HG02973 (cell line): ENCODE measurements at regions not wholly inside any gene's neighbourhood (a gene's known extent, or its start where the extent isn't known, plus 50 kb on each side); places are given as distances from the start of the nearest gene placed in this dataset.
"Not testable (repeated sequence)": the region's sequence is repeated elsewhere in the genome, so short reads cannot be mapped to it uniquely, and the experiment has no call there.

Experiments used
- ATAC-seq: cut with Tn5 transposase; IDR thresholded peaks from one replicate; pipeline ENCODE4 v1.9.1; 2021; ENCODE audit warnings: moderate library complexity; ENCODE audit not compliant: unreplicated experiment

- ATAC-seq, result no peak
Measured at GRCh38 chr12:61525331-61525730, 734.9 kb upstream of the USP15 start.

- ATAC-seq, result no peak
Measured at GRCh38 chr12:61530456-61530855, 729.7 kb upstream of the USP15 start.

- ATAC-seq, result no peak
Measured at GRCh38 chr12:61531195-61531594, 729.0 kb upstream of the USP15 start.

GRCh38 chr12:61536117-61536516 is 724.1 kb upstream of the USP15 start:
- no peak for ATAC-seq

GRCh38 chr12:61536525-61536924 is 723.7 kb upstream of the USP15 start:
- no peak for ATAC-seq

- ATAC-seq, result no peak
Measured at GRCh38 chr12:61538951-61539350, 721.3 kb upstream of the USP15 start.

GRCh38 chr12:61542551-61542950 is 717.7 kb upstream of the USP15 start:
- no peak for ATAC-seq

GRCh38 chr12:61546296-61546695 is 713.9 kb upstream of the USP15 start:
- ATAC-seq, result no peak

GRCh38 chr12:61553091-61553490 is 707.1 kb upstream of the USP15 start:
- no peak for ATAC-seq

- no peak for ATAC-seq
Measured at GRCh38 chr12:61554268-61555008, 705.8 kb upstream of the USP15 start.

- no peak for ATAC-seq
Measured at GRCh38 chr12:61563665-61564450, 696.3 kb upstream of the USP15 start.

GRCh38 chr12:61564466-61564865 is 695.7 kb upstream of the USP15 start:
- no peak for ATAC-seq

GRCh38 chr12:61566183-61566582 is 694.0 kb upstream of the USP15 start:
- ATAC-seq, result no peak

- ATAC-seq, result no peak
Measured at GRCh38 chr12:61574339-61574738, 685.9 kb upstream of the USP15 start.

GRCh38 chr12:61584943-61585342 is 675.3 kb upstream of the USP15 start:
- ATAC-seq, result no peak

GRCh38 chr12:61590864-61591263 is 669.3 kb upstream of the USP15 start:
- not testable (repeated sequence) for ATAC-seq

- no peak for ATAC-seq
Measured at GRCh38 chr12:61610143-61610542, 650.1 kb upstream of the USP15 start.

- ATAC-seq, result no peak
Measured at GRCh38 chr12:61629702-61630101, 630.5 kb upstream of the USP15 start.

GRCh38 chr12:61646639-61647038 is 613.6 kb upstream of the USP15 start:
- ATAC-seq, result no peak

GRCh38 chr12:61647566-61647965 is 612.6 kb upstream of the USP15 start:
- no peak for ATAC-seq

- no peak for ATAC-seq
Measured at GRCh38 chr12:61652265-61652664, 607.9 kb upstream of the USP15 start.

- ATAC-seq, result no peak
Measured at GRCh38 chr12:61654698-61655097, 605.5 kb upstream of the USP15 start.
